Stomach (tissue), 8 donors: ENCODE measurements at regions not wholly inside any gene's neighbourhood (a gene's known extent, or its start where the extent isn't known, plus 50 kb on each side); places are given as distances from the start of the nearest gene placed in this dataset.
A peak's percentile ranks its signal among the peaks of the same experiment; 100 is the strongest.

Source experiments
- DNase-seq, 2 donors: peaks; one replicate each; pipeline versions ENCODE4 v3.0.0 to v3.0.0-alpha.2; 2013 to 2019
- H3K27ac ChIP-seq, 5 donors: fragments of 200-600 bp in 4 of 5; sonication (generic) in 4 of 5; one replicate each; pipeline ENCODE4 v1.5.1; 2013 to 2019; ENCODE audit warnings: mild to moderate bottlenecking in 1 of 5, moderate library complexity in 1 of 5
- H3K27me3 ChIP-seq, 3 donors: fragments of 200-600 bp; sonication (generic); one replicate each; pipeline ENCODE4 v1.5.1; 2017 to 2019; ENCODE audit warnings: mixed run types in 1 of 3
- H3K36me3 ChIP-seq, 4 donors: fragments of 200-600 bp; sonication (generic); 1 replicate in 3 of 4; 2 replicates in 1 of 4; pipeline ENCODE4 v1.5.1; 2016 to 2019
- H3K4me1 ChIP-seq, 4 donors: fragments of 200-600 bp; sonication (generic); one replicate each; pipeline ENCODE4 v1.5.1; 2016 to 2019
- H3K4me3 ChIP-seq, 4 donors: fragments of 200-600 bp; sonication (generic) in 3 of 4; one replicate each; pipeline ENCODE4 v1.5.1; 2016 to 2019; ENCODE audit warnings: mild to moderate bottlenecking in 1 of 4
- H3K9me3 ChIP-seq, 4 donors: fragments of 200-600 bp; sonication (generic); one replicate each; pipeline ENCODE4 v1.5.1; 2016 to 2019
- CTCF ChIP-seq, 7 experiments: fragments of 450-650 bp in 4 of 7; fragments of 200-600 bp in 3 of 7; sonication (generic) in 3 of 7; IDR thresholded peaks; one replicate each; pipeline ENCODE4 v1.5.1; 2016 to 2019; ENCODE audit warnings: antibody characterized with exemption in 7 of 7, control low read depth in 2 of 7, mild to moderate bottlenecking in 1 of 7
- EP300 ChIP-seq: sonication (generic); formaldehyde crosslinking; IDR thresholded peaks from one replicate; pipeline ENCODE4 v1.6.1; 2017; ENCODE audit warnings: antibody characterized with exemption
- POLR2A ChIP-seq, 4 donors: fragments of 450-650 bp; IDR thresholded peaks; one replicate each; pipeline ENCODE4 v1.6.1; 2016; ENCODE audit warnings: antibody characterized with exemption in 4 of 4, control low read depth in 2 of 4, mild to moderate bottlenecking in 1 of 4, moderate library complexity in 1 of 4
- POLR2AphosphoS5 ChIP-seq, 3 donors: sonication (generic); formaldehyde crosslinking; IDR thresholded peaks; one replicate each; pipeline ENCODE4 v1.6.1; 2016; ENCODE audit warnings: antibody characterized with exemption in 3 of 3
- WGBS, 5 donors: extraction: QIAGEN DNeasy Blood & Tissue Kit in 3 of 5; methylation state at CpG; one replicate each; pipeline versions ENCODE4 v1.1.5 to v1.1.7; 2013 to 2018; 5-methylcytosine and 5-hydroxymethylcytosine counted together
- intact Hi-C: fragments of 100-400 bp; cut with DNase I; formaldehyde crosslinking; loops from one replicate; pipeline ENCODE4 v1.15.1; 2023; ENCODE audit warnings: low total_unique reads
- donor health status: healthy with polysubstance abuse.
- donor health status: Bipolar disorder and iron deficiency.
- donor health status: healthy.

GRCh38 chr3:181985386-181985785, 273.7 kb downstream of the SOX2 start:
- H3K27ac ChIP-seq: no peak overlapping the region
- no peak for DNase-seq
- no peak overlapping the region for H3K4me3 ChIP-seq
- no peaks in the 10 kb centered on the region for H3K4me1 ChIP-seq
- TF ChIP-seq EP300 (no peak), CTCF (IDR thresholded peaks at IDR 0.05) (no peak), POLR2AphosphoS5 (IDR thresholded peaks at IDR 0.05) (no peak), POLR2A (IDR thresholded peaks at IDR 0.05) (no peak)
- H3K9me3 ChIP-seq: no peaks in the 10 kb centered on the region
- H3K36me3 ChIP-seq: no peaks in the 10 kb centered on the region
- no peaks in the 10 kb centered on the region for H3K27me3 ChIP-seq
- intact Hi-C loops: no loop called here
- WGBS, 5 donors: 73 to 85% (median 78%) methylated on average over 2 of the region's 2 CpGs

GRCh38 chr3:181987736-181988135, 276.0 kb downstream of the SOX2 start:
- 57 to 84% (median 66%) methylated on average over 4 of the region's 4 CpGs for WGBS, 5 donors
- peak in 1 of 2 donors; percentile 28 for DNase-seq
- Histone ChIP-seq H3K27me3 (no peaks in the 10 kb centered on the region), H3K9me3 (no peaks in the 10 kb centered on the region), H3K36me3 (no peaks in the 10 kb centered on the region), H3K4me1 (no peaks in the 10 kb centered on the region), H3K27ac (no peak overlapping the region), H3K4me3 (no peak overlapping the region)
- intact Hi-C loops: no loop called here
- TF ChIP-seq EP300 (no peak), POLR2AphosphoS5 (IDR thresholded peaks at IDR 0.05) (no peak), CTCF (IDR thresholded peaks at IDR 0.05) (no peak), POLR2A (IDR thresholded peaks at IDR 0.05) (no peak)

- TF ChIP-seq POLR2A (IDR thresholded peaks at IDR 0.05): no peak
- TF ChIP-seq CTCF (IDR thresholded peaks at IDR 0.05): no peak
- no peak for TF ChIP-seq POLR2AphosphoS5 (IDR thresholded peaks at IDR 0.05)
- TF ChIP-seq EP300: no peak
- Histone ChIP-seq H3K27me3 (no peaks in the 10 kb centered on the region), H3K36me3 (no peaks in the 10 kb centered on the region), H3K9me3 (no peaks in the 10 kb centered on the region), H3K4me1 (peaks cover 0 to 20% (median 16%) of the 10 kb centered on the region in 4 donors), H3K4me3 (no peak overlapping the region), H3K27ac (no peak overlapping the region)
- no peak for DNase-seq
- intact Hi-C loops: no loop called here
- WGBS, 5 donors: 74 to 78% (median 77%) methylated on average over 4 of the region's 4 CpGs
These were observed 287.1 kb downstream of the SOX2 start for GRCh38 chr3:181998828-181999227.

DNA sequence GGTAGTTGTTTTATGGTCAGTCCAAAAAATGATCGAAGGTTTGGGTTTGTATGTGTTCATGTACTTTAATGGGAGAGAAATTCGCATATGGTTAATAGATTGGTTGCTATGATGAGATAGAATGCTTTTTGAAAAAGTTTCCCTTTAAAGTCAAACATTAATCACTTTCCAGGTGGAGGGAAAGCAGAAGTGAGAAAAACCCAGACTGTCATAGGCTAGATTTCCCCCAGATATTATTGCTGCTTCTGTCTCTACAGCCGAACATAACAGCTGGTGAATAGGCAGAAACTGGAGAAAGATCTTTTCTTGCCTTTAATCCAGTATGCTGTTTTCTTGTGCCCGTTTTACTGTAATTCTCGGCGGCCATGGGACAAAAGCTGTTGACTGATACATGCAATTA, 287.6 kb downstream of the SOX2 start:
- Histone ChIP-seq H3K4me1 (peaks cover 0 to 20% (median 16%) of the 10 kb centered on the region in 4 donors), H3K27ac (no peak overlapping the region), H3K36me3 (no peaks in the 10 kb centered on the region), H3K4me3 (no peak overlapping the region), H3K27me3 (no peaks in the 10 kb centered on the region), H3K9me3 (no peaks in the 10 kb centered on the region)
- DNase-seq: no peak
- TF ChIP-seq POLR2AphosphoS5 (IDR thresholded peaks at IDR 0.05) (no peak), CTCF (IDR thresholded peaks at IDR 0.05) (no peak), POLR2A (IDR thresholded peaks at IDR 0.05) (no peak), EP300 (no peak)
- intact Hi-C loops: no loop called here
- 78 to 88% (median 82%) methylated on average over 6 of the region's 6 CpGs for WGBS, 5 donors
